ENCODE measurements at regions not wholly inside any gene's neighbourhood (a gene's known extent, or its start where the extent isn't known, plus 50 kb on each side); places are given as distances from the start of the nearest gene placed in this dataset.
A peak's percentile ranks its signal among the peaks of the same experiment; 100 is the strongest.

- H3K27me3 ChIP-seq (ENCODE audit: insufficient read depth, low read length): no peaks in the 10 kb centered on the region
- no peak for TF ChIP-seq CTCF (IDR thresholded peaks at IDR 0.05; ENCODE audit: low read length)
- no peak for TF ChIP-seq EZH2 (IDR thresholded peaks at IDR 0.05; ENCODE audit: borderline replicate concordance, low read length)
- no peaks in the 10 kb centered on the region; the same call in 1 of the 2 replicates for H3F3A ChIP-seq (ENCODE audit: insufficient read depth, low read length)
- peaks cover 54% of the 10 kb centered on the region for H3K79me2 ChIP-seq (ENCODE audit: insufficient read depth, low read length)
- H3K36me3 ChIP-seq (ENCODE audit: insufficient read depth, low read length): peaks cover 40% of the 10 kb centered on the region
- H3K9ac ChIP-seq (ENCODE audit: low read length): peak overlapping the region; percentile 88
- H3K4me2 ChIP-seq (ENCODE audit: low read length): peak overlapping the region; percentile 95
- H2AFZ ChIP-seq (ENCODE audit: low read length): no peak overlapping the region
- peak overlapping the region; percentile 73 for H3K4me3 ChIP-seq (ENCODE audit: low read depth, low read length, poor library complexity, severe bottlenecking)
- H4K20me1 ChIP-seq (ENCODE audit: insufficient read depth, low read length): no peaks in the 10 kb centered on the region
- peak overlapping the region; percentile 97 for H3K27ac ChIP-seq (ENCODE audit: low read depth, low read length, poor library complexity, severe bottlenecking)
- peaks cover 65% of the 10 kb centered on the region for H3K4me1 ChIP-seq (ENCODE audit: insufficient read depth, low read length, severe bottlenecking)
- H3K9me3 ChIP-seq (ENCODE audit: low read length): peaks cover 13% of the 10 kb centered on the region; the same call in 1 of the 2 replicates
- no peaks in the 10 kb centered on the region for H3K9me2 ChIP-seq (ENCODE audit: low read depth, low read length)
Measured at GRCh38 chr2:64931246-64932115, 57.7 kb upstream of the SLC1A4 start.

GRCh38 chr2:64932116-64932370 is 57.2 kb upstream of the SLC1A4 start:
- no peak overlapping the region for H2AFZ ChIP-seq (ENCODE audit: low read length)
- peaks cover 68% of the 10 kb centered on the region for H3K4me1 ChIP-seq (ENCODE audit: insufficient read depth, low read length, severe bottlenecking)
- H3K9me3 ChIP-seq (ENCODE audit: low read length): peaks cover 11% of the 10 kb centered on the region; the same call in 1 of the 2 replicates
- H3K27ac ChIP-seq (ENCODE audit: low read depth, low read length, poor library complexity, severe bottlenecking): peak overlapping the region; percentile 97
- peak overlapping the region; percentile 88 for H3K9ac ChIP-seq (ENCODE audit: low read length)
- H3K9me2 ChIP-seq (ENCODE audit: low read depth, low read length): no peaks in the 10 kb centered on the region
- H3K4me3 ChIP-seq (ENCODE audit: low read depth, low read length, poor library complexity, severe bottlenecking): peak overlapping the region; percentile 73
- H3K36me3 ChIP-seq (ENCODE audit: insufficient read depth, low read length): peaks cover 35% of the 10 kb centered on the region
- no peaks in the 10 kb centered on the region for H4K20me1 ChIP-seq (ENCODE audit: insufficient read depth, low read length)
- no peaks in the 10 kb centered on the region for H3K27me3 ChIP-seq (ENCODE audit: insufficient read depth, low read length)
- no peaks in the 10 kb centered on the region; the same call in 1 of the 2 replicates for H3F3A ChIP-seq (ENCODE audit: insufficient read depth, low read length)
- peaks cover 50% of the 10 kb centered on the region for H3K79me2 ChIP-seq (ENCODE audit: insufficient read depth, low read length)
- TF ChIP-seq EZH2 (IDR thresholded peaks at IDR 0.05; ENCODE audit: borderline replicate concordance, low read length) (no peak), CTCF (IDR thresholded peaks at IDR 0.05; ENCODE audit: low read length) (no peak)
- peak overlapping the region; percentile 95 for H3K4me2 ChIP-seq (ENCODE audit: low read length)

- H3K4me1 ChIP-seq (ENCODE audit: insufficient read depth, low read length, severe bottlenecking): peaks cover 74% of the 10 kb centered on the region
- TF ChIP-seq CTCF (IDR thresholded peaks at IDR 0.05; ENCODE audit: low read length) (no peak), EZH2 (IDR thresholded peaks at IDR 0.05; ENCODE audit: borderline replicate concordance, low read length) (no peak)
- no peak overlapping the region for H2AFZ ChIP-seq (ENCODE audit: low read length)
- peak overlapping the region; percentile 88 for H3K9ac ChIP-seq (ENCODE audit: low read length)
- H3K9me3 ChIP-seq (ENCODE audit: low read length): peaks cover 9% of the 10 kb centered on the region; the same call in 1 of the 2 replicates
- H3K36me3 ChIP-seq (ENCODE audit: insufficient read depth, low read length): peaks cover 29% of the 10 kb centered on the region
- peak overlapping the region; percentile 73 for H3K4me3 ChIP-seq (ENCODE audit: low read depth, low read length, poor library complexity, severe bottlenecking)
- H3K4me2 ChIP-seq (ENCODE audit: low read length): peak overlapping the region; percentile 95
- H3K27me3 ChIP-seq (ENCODE audit: insufficient read depth, low read length): no peaks in the 10 kb centered on the region
- no peaks in the 10 kb centered on the region; the same call in 1 of the 2 replicates for H3F3A ChIP-seq (ENCODE audit: insufficient read depth, low read length)
- peaks cover 45% of the 10 kb centered on the region for H3K79me2 ChIP-seq (ENCODE audit: insufficient read depth, low read length)
- peak overlapping the region; percentile 97 for H3K27ac ChIP-seq (ENCODE audit: low read depth, low read length, poor library complexity, severe bottlenecking)
- H3K9me2 ChIP-seq (ENCODE audit: low read depth, low read length): no peaks in the 10 kb centered on the region
- no peaks in the 10 kb centered on the region for H4K20me1 ChIP-seq (ENCODE audit: insufficient read depth, low read length)
Measured at GRCh38 chr2:64932371-64933216, 56.6 kb upstream of the SLC1A4 start.

Data from OCI-LY1 (cell line).